ENCODE measurements at regions not wholly inside any gene's neighbourhood (a gene's known extent, or its start where the extent isn't known, plus 50 kb on each side); places are given as distances from the start of the nearest gene placed in this dataset.

GRCh38 chr18:47602273-47602897, 328.1 kb downstream of the SMAD2 start:
- TF ChIP-seq CTCF (IDR thresholded peaks at IDR 0.05) = no peak
- no peak for TF ChIP-seq HDAC2 (IDR thresholded peaks at IDR 0.05)
- TF ChIP-seq RNF2 (IDR thresholded peaks at IDR 0.05; ENCODE audit: borderline replicate concordance, low read depth) = no peak
- TF ChIP-seq TP53 (CRISPR knock-in tag; IDR thresholded peaks at IDR 0.05) = no peak
- no peak for TF ChIP-seq RCOR1 (IDR thresholded peaks at IDR 0.05; ENCODE audit: low read depth, low read length)

All from A549 (cell line).